ENCODE measurements at regions not wholly inside any gene's neighbourhood (a gene's known extent, or its start where the extent isn't known, plus 50 kb on each side); places are given as distances from the start of the nearest gene placed in this dataset.

DNA sequence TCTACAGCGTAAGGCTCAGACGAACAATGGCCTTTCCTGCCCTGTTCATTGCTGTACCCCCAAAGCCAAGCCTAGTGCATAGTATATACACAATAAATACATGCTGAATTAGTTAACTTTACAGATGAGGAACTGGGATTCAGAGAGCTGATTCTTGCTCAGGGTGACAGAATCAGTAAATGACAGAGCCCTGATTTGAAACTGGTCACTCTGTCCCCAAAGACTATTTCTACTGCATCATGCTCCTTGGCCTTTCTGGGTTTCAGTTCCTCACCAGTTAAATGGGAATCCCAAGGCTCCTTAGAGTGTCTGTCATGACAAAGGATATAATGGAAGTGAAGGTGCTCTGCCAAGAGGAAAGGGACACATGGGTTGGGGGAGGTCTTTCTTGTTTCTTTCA lies 50.5 kb upstream of the TSKU start (continued):
- no peak for TF ChIP-seq GTF2B (IDR thresholded peaks at IDR 0.05; ENCODE audit: extremely low read depth, insufficient read length)
- no peak for TF ChIP-seq ZNF57 (CRISPR knock-in tag; IDR thresholded peaks at IDR 0.05)
- TF ChIP-seq PPARD (CRISPR knock-in tag; IDR thresholded peaks at IDR 0.05), result no peak
- TF ChIP-seq, protein P1, sequence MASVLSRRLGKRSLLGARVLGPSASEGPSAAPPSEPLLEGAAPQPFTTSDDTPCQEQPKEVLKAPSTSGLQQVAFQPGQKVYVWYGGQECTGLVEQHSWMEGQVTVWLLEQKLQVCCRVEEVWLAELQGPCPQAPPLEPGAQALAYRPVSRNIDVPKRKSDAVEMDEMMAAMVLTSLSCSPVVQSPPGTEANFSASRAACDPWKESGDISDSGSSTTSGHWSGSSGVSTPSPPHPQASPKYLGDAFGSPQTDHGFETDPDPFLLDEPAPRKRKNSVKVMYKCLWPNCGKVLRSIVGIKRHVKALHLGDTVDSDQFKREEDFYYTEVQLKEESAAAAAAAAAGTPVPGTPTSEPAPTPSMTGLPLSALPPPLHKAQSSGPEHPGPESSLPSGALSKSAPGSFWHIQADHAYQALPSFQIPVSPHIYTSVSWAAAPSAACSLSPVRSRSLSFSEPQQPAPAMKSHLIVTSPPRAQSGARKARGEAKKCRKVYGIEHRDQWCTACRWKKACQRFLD (CRISPR knock-in tag; IDR thresholded peaks at IDR 0.05), result no peak
- no peak for TF ChIP-seq CLOCK (CRISPR knock-in tag; IDR thresholded peaks at IDR 0.05; ENCODE audit: borderline replicate concordance)
- no peak for TF ChIP-seq ZNF324 (CRISPR knock-in tag; IDR thresholded peaks at IDR 0.05)
- no peak for TF ChIP-seq PHF21A (IDR thresholded peaks at IDR 0.05; ENCODE audit: borderline replicate concordance, low read depth)
- TF ChIP-seq, protein P2, sequence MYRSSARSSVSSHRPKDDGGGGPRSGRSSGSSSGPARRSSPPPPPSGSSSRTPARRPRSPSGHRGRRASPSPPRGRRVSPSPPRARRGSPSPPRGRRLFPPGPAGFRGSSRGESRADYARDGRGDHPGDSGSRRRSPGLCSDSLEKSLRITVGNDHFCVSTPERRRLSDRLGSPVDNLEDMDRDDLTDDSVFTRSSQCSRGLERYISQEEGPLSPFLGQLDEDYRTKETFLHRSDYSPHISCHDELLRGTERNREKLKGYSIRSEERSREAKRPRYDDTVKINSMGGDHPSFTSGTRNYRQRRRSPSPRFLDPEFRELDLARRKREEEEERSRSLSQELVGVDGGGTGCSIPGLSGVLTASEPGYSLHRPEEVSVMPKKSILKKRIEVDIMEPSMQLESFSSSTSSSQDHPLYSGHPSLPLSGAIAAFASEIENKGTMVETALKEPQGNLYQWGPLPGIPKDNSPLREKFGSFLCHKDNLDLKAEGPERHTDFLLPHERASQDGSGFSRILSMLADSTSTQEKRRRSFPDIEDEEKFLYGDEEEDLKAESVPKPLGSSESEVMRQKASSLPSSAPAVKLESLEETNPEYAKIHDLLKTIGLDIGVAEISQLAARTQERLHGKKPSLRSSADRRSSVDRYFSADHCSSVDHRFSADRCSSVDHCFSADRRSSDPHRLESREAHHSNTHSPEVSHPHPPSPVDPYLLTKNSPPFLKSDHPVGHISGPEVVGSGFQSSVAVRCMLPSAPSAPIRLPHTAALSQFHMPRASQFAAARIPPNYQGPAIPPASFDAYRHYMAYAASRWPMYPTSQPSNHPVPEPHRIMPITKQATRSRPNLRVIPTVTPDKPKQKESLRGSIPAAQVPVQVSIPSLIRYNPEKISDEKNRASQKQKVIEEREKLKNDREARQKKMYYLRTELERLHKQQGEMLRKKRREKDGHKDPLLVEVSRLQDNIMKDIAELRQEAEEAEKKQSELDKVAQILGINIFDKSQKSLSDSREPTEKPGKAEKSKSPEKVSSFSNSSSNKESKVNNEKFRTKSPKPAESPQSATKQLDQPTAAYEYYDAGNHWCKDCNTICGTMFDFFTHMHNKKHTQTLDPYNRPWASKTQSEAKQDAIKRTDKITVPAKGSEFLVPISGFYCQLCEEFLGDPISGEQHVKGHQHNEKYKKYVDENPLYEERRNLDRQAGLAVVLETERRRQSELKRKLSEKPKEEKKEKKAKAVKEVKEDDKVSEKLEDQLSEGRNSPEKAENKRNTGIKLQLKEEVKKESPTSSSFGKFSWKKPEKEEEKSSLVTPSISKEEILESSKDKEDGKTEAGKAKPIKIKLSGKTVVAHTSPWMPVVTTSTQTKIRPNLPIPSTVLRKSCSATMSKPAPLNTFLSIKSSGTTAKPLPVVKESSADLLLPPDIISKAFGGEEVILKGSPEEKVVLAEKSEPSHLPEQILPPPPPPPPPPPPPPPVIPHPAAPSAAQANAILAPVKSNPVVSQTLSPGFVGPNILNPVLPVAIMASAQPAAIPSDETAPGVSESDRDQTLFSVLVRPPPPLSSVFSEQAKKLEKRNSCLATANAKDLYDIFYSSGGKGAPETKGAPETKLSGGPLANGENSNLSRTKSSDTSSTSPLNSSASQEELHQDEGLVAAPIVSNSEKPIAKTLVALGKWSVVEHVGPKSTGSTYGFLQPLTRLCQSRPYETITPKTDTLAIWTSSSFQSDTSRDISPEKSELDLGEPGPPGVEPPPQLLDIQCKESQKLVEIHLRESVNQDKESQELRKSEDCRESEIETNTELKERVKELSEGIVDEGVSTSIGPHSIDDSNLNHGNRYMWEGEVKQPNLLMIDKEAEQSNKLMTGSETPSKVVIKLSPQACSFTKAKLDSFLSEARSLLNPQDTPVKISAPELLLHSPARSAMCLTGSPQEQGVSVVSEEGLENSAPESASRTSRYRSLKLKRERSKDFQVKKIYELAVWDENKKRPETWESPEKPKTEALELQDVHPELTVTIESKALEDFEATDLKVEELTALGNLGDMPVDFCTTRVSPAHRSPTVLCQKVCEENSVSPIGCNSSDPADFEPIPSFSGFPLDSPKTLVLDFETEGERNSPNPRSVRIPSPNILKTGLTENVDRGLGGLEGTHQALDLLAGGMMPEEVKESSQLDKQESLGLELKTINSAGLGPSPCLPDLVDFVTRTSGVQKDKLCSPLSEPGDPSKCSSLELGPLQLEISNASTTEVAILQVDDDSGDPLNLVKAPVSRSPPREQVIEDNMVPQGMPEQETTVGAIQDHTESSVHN (IDR thresholded peaks at IDR 0.05; ENCODE audit: borderline replicate concordance in 1 of 2, low read depth in 1 of 2), result no peak
- no peak for TF ChIP-seq SFPQ (IDR thresholded peaks at IDR 0.05; ENCODE audit: low read depth, low read length)
